ENCODE measurements at regions not wholly inside any gene's neighbourhood (a gene's known extent, or its start where the extent isn't known, plus 50 kb on each side); places are given as distances from the start of the nearest gene placed in this dataset.

- TF ChIP-seq, protein P1, sequence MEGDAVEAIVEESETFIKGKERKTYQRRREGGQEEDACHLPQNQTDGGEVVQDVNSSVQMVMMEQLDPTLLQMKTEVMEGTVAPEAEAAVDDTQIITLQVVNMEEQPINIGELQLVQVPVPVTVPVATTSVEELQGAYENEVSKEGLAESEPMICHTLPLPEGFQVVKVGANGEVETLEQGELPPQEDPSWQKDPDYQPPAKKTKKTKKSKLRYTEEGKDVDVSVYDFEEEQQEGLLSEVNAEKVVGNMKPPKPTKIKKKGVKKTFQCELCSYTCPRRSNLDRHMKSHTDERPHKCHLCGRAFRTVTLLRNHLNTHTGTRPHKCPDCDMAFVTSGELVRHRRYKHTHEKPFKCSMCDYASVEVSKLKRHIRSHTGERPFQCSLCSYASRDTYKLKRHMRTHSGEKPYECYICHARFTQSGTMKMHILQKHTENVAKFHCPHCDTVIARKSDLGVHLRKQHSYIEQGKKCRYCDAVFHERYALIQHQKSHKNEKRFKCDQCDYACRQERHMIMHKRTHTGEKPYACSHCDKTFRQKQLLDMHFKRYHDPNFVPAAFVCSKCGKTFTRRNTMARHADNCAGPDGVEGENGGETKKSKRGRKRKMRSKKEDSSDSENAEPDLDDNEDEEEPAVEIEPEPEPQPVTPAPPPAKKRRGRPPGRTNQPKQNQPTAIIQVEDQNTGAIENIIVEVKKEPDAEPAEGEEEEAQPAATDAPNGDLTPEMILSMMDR (IDR thresholded peaks at IDR 0.05) = no peak
- no peak for TF ChIP-seq POLR2A (IDR thresholded peaks at IDR 0.05)
Observed at GRCh38 chr19:30245401-30246039, 126.7 kb upstream of the ZNF536 start.

All from lower leg skin (tissue), 3 donors.